ENCODE measurements at regions not wholly inside any gene's neighbourhood (a gene's known extent, or its start where the extent isn't known, plus 50 kb on each side); places are given as distances from the start of the nearest gene placed in this dataset.

GRCh38 chr10:117929327-117930067, 117.2 kb downstream of the RAB11FIP2 start:
- DNase-seq, result no peak

- no peak for DNase-seq
Measured at GRCh38 chr10:117931078-117931477, 115.7 kb downstream of the RAB11FIP2 start.

GRCh38 chr10:117933036-117933435, 113.7 kb downstream of the RAB11FIP2 start:
- DNase-seq, result no peak

- DNase-seq, result no peak
Measured at GRCh38 chr10:117934477-117934876, 112.3 kb downstream of the RAB11FIP2 start.

GRCh38 chr10:117936141-117936540, 110.6 kb downstream of the RAB11FIP2 start:
- DNase-seq, result no peak

GRCh38 chr10:117936566-117936965, 110.2 kb downstream of the RAB11FIP2 start:
- DNase-seq, result no peak

GRCh38 chr10:117936976-117937375, 109.8 kb downstream of the RAB11FIP2 start:
- DNase-seq, result no peak

- DNase-seq, result no peak
Measured at GRCh38 chr10:117938104-117938503, 108.6 kb downstream of the RAB11FIP2 start.

- no peak for DNase-seq
Measured at GRCh38 chr10:117942226-117942625, 104.5 kb downstream of the RAB11FIP2 start.

GRCh38 chr10:117944676-117945447, 101.9 kb downstream of the RAB11FIP2 start:
- DNase-seq, result no peak

GRCh38 chr10:117945651-117946050, 101.1 kb downstream of the RAB11FIP2 start:
- DNase-seq, result no peak

GRCh38 chr10:117946525-117947070, 100.1 kb downstream of the RAB11FIP2 start:
- DNase-seq, result no peak

GRCh38 chr10:117948493-117948892, 98.2 kb downstream of the RAB11FIP2 start:
- DNase-seq, result no peak

GRCh38 chr10:117950408-117950807, 96.3 kb downstream of the RAB11FIP2 start:
- no peak for DNase-seq

Data from AML-193 (cell line).